Loucy (cell line): ENCODE measurements at regions not wholly inside any gene's neighbourhood (a gene's known extent, or its start where the extent isn't known, plus 50 kb on each side); places are given as distances from the start of the nearest gene placed in this dataset.

Source experiments
- CTCF ChIP-seq: fragments of 200-600 bp; sonication (generic); conservative IDR thresholded peaks from 2 replicates; pipeline ENCODE4 v1.5.1; 2014; ENCODE audit warnings: mild to moderate bottlenecking, antibody characterized with exemption, low read length
- EZH2phosphoT487 ChIP-seq: fragments of 200-600 bp; IDR thresholded peaks from 2 replicates; pipeline ENCODE4 v1.6.1; 2018; ENCODE audit warnings: antibody characterized with exemption, mild to moderate bottlenecking, moderate library complexity, borderline replicate concordance

- TF ChIP-seq EZH2phosphoT487, result no peak
- TF ChIP-seq CTCF, result no peak
Observed at GRCh38 chr3:66115858-66116654, 77.3 kb upstream of the MAGI1 start.
